ENCODE measurements at regions not wholly inside any gene's neighbourhood (a gene's known extent, or its start where the extent isn't known, plus 50 kb on each side); places are given as distances from the start of the nearest gene placed in this dataset.
"Not testable (repeated sequence)": the region's sequence is repeated elsewhere in the genome, so short reads cannot be mapped to it uniquely, and the experiment has no call there.

GRCh38 chr2:224089606-224090005, 50.5 kb upstream of the SERPINE2 start:
- H3K36me3 Mint-ChIP-seq (ENCODE audit: low read depth); H3K27me3 Mint-ChIP-seq; H3K27ac Mint-ChIP-seq; H3K4me3 Mint-ChIP-seq; H3K9me3 Mint-ChIP-seq; POLR2A ChIA-PET; H3K4me1 Mint-ChIP-seq; CTCF ChIA-PET; DNase-seq: not testable (repeated sequence)

Measured in activated CD4-positive, alpha-beta memory T cell treated with anti-CD3 and anti-CD28 coated beads, Interleukin-2, amount 10 ng/mL, durations not matched to agents 7 days and 5 days (primary cell).